RPMI7951 (cell line): ENCODE measurements at regions not wholly inside any gene's neighbourhood (a gene's known extent, or its start where the extent isn't known, plus 50 kb on each side); places are given as distances from the start of the nearest gene placed in this dataset.
A peak's percentile ranks its signal among the peaks of the same experiment; 100 is the strongest.

Experiments used
- DNase-seq: peaks from one replicate; pipeline ENCODE4 v3.0.0-alpha.2; 2012; ENCODE audit warnings: low read depth

DNA sequence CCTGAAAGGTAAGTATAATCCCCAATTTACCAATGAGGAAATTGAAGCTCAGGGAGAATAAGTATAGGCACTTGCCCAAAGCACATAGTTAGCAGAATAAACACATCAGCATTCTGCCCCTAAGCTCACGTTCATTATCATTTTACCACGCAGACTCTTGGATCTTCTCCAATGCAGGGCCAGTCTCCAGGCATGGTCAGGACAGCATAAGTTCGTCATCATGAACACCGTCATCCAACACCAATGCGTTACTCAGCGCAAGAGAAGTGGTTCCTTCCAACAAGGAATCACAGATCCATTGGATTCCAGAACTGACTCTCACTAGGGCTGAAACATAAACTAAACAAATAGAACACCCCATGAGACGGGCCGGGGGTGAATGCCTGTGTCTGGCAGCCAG is 86.5 kb upstream of the GPM6B start:
- DNase-seq: no peak

DNA sequence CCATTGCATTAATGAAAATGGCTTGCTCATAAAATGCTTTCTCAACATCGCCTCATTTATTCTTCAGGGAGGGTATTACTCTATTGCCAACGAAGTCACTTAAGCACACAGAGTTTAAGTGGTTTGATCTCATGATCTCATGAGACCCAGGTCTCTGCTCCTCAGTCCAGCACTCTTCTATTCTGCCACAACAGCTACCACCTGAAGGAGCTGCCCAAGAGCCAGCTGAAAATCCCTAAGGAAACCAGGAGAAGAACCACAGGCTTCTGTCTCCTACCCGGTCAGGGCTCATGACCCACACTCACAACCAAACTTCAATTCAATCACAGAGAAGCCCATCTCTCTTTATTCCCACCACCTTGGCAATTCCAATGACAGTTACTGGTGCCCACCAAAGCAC is 85.5 kb upstream of the GPM6B start:
- DNase-seq: no peak

DNA sequence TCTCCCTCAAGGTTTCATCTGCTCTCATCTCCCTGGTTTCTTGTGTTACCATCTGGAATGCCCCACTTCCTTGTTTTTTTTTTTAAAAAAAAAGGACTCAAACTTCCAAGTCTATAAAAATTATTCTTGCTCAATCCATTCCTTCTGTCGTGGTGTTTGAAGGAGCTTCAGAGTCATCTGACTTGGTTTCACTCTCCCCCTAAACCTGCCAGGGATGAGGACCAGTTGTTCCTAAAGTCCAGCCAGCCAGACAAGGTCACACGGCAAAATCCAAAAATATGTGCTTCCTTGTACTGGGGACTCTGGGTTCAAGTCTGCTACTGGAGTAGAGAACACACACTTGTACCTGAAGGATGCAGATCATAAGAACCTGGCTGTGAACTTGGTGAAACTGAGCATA is 84.5 kb upstream of the GPM6B start:
- DNase-seq: no peak

DNA sequence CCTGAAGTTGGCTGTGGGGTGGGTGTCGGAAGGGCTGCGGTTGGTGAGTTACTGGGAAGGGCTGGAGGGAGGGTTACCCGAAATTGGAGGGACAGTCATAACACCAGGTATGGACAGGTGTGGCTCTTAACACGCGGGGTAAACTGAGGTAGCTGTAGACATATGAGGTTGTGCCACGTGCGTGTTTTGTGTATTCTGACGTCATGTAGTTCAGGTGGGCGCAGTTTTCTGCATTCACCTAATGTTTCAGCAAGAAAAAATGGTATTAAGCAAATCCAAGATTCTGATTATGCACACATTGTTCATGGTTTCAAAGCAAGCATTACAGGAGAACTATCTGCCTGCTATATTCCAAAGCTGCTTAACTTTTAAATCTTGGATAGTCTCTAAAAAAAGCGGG is 83.5 kb upstream of the GPM6B start:
- DNase-seq: no peak

DNA sequence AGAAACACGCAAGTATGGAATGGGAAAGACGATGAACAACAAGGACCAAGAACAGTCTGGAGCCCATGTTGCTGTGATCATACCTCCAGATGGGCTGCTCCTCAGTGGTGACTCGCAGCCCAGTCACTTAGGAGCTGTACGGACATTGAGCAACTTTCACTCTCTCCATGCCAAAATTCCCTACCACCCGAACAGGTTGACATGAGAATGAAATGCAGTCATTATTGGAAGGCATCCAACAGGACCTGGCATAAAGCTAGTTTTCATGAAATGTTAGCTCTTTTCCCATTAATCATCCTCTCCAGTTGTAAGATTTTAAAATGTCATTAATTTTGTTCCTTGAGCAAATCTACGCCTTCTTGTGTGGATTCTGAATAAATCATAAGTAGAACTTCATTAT is 82.7 kb upstream of the GPM6B start:
- DNase-seq: peak; percentile 74

DNA sequence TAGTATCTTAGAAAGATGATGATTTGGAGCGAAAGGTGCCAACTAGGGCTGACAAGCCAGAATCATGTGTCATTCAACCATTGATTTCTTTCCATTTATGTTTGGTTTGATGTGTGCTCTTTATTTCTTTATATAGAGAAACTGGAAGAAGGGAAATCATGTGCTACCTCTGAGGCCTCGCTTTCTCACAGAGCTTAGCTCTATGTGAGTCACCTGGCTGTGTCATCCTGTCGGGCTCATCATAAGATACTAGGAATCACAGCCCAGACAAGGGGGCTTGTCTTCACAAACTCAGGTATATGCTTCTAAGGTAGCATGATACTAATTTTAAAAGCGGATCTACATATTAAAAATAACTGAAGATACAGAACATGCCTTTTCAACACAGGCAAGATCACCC is 81.7 kb upstream of the GPM6B start:
- peak; percentile 3 for DNase-seq

DNA sequence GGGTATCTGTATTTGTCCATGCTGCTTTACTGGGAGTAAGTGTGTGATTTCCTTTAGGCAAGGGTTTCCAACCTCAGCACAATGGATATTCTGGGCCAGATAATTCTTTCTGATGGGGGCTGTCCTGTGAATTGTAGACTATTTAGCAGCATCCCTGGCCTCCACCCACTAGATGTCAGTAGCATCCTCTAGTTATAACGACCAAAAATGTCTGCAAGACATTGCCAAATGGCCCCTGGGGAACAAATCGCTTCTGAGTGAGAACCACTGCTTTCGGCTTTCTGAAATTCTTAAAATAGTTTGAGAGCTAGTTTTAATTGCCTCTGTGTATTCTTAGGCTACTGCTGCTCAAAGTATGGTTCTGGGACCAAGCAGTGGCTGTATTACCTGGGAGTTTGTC is 81.2 kb upstream of the GPM6B start:
- peak; percentile 39 for DNase-seq

DNA sequence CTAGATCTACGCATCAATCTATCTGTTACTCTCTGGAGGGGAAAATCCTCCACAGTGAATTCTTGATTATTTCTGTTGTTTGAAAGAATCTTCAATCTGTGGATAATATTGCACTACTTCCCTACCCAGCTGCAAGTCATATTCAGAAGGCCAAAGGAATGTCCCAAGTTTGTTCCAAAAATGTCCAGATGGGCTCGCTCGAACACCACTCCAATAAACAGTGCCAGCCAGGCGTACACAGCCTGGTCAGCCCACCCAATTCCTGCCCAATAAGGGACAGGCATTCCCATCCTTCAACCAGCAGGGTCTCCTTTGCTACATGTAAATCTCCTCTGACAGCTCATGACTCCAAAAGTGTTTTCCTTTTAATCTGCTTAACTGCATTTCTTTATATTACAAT is 80.7 kb upstream of the GPM6B start:
- DNase-seq: no peak

DNA sequence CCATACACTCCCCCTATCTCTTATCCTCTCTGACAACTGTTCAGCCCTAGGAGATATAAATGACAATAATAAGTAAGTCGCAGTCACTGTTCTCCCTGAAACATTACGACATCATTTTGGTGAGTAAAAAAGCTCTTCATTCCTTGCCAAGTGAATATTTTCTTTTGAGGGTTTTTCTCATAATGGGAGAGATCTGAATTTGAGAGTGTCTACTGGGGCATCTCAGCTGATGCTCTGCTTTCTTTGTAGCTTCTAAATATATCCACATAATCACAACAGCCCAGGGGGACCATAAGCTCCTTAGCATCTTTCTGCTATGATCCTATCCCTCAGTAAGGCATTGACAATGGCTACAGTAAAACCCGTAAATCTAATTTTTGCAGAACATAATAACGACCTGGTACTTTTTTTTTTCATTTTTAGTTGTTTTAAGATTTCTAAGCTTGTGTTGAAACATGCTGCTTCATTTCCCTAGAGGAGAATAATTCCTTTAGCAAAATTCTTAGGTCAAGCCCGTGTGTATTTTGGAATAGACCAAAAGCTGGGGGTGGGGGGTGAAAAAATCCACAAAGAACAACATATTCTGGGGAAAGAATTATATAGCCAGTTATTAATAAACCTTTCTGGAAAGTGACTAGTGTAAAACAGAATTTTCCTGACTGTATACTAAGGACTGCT is 78.1 kb upstream of the GPM6B start:
- DNase-seq: no peak

DNA sequence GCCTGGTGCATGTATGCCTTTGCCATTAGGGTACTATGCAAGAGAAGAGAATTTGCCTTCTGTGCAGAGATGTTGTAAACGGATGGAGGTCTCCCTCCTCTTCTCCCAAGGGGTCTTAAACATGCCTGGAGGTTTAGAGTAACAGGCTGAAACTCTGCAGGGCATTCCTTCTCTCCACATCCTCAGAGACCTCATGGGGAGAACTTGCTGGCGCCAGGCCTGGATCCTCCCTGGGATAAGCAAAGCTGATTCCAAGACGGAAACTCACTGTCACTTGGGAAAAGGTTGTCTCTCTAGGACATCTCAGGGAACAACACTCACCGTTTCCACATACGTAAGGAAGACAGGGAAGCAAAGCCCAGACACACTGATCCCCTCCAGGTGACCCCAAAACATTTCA is 76.9 kb upstream of the GPM6B start:
- no peak for DNase-seq

DNA sequence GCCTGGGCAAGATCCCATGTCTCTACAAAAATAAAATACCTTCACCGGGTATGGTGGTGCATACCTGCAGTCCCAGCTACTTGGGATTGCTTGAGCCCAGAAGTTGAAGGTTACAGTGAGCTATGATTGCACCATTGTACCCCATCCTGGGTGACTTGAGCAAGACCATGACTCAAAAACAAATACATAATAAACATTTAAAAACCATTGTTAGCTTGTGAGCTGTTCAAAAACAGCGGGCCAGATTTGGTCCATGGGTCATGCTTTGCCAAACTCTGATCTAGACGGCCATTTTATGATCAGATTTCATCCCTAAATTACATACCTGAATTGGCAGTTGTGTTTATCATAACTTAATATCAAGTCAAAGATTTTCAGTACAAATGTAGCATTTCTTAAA is 76.0 kb upstream of the GPM6B start:
- no peak for DNase-seq

DNA sequence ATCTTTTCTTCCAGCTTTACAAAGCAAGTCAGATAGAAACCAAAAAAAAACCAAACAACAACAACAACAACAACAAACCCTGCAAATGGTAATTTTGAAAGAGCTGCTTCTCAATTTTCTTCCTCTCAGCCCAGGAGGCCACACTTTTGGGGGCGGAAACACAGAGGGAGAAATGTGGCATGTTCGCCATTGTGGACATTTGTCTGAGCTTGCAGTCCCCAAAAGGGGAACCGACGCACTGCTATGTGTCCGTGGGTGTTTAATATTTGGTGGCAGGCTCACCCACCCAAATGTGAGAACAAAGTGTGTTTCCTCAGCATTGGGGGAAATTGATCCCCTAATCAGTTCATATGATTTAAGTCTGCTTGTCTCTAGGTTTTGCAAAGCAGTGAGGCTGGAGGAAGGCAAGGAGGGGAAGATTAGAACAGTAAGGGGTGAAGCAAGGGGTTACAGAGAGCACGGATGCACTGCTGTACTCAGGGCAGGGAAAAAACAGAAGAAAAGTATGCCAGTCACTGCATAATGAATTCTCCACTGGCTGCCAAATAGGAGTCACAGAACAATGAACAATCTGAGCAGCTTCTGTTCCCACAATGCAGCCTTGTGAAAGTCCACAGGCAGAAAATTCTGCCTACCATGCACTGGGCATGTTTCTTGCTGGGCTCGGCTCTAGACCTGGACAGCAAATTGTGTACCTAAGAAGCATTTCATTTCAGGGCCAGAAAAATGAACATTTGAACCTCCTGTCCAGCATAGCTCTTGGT is 74.7 kb upstream of the GPM6B start:
- DNase-seq: no peak

DNA sequence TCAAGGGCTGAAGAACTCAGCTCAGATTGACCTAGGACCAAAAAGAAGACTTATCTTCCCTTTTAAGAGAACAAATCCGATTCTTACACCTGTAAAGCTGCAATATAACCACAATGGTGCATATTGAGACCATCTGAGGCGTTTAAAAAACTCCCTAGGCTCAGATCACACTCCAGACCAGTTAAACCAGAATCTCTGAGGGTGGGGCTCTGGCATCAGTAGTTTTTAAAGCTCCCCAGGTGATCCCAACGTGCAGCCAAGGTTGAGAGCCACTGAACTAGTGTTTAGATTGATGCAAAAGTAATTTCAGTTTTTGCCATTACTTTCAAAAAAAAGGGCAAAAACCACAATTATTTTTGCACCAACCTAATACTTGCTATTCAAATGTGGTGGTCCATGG is 73.9 kb upstream of the GPM6B start:
- no peak for DNase-seq

DNA sequence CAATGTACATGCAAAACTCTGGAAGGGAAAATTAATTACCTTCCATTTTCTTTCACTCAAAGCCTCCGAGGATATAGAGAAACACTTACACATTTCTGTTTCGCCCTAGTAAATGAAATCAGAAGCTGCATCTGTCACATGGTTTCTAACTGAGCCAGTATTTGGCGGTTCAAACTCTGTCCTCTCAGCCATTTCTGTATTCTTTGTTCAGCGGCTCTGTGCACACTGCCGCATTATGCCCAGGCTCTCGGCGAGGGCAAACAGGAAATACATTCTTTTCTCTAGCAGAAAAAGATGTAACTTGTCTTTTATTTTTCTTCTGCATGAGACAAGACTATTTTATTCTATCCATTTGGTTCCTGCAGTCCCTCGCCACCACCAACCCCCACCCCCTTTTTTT is 71.4 kb upstream of the GPM6B start:
- peak; percentile 19 for DNase-seq

DNA sequence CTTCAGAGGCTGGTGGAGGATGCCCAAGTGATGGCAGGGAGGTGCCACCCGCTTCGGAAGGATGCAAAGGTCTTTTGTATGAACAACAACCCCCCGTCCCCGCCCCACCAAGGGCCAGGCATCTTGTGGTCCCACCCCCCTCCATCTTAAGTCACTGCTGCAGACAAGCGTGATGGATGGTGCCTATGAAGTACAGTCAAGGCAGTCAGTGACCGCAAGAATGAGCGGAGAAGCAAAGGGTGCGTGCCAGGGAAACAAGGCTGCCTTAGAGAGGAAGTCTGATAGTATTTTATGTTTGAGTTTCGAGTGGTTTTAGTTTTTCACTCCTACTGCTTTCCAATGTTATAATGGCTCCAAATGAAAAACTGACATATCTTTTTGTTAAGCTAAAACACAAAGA is 68.7 kb upstream of the GPM6B start:
- no peak for DNase-seq

DNA sequence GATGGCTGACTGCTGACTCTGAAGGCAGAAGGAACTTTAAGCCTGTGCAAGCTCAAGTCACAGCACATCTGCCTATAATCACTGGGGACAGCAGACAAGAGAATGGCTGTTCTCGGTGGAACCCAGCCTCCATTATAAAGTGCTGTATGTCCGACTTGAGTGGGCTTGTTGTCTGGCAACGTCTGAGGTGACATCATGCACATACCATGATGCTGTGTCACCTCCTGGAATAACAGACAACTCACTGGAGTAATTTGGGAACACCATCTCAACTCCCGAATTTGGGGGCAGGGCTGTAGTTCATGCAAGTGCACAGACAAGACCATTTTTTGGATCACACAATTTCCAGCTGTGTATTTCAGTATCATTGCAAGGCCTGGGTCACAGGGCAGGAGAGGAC is 59.8 kb upstream of the GPM6B start:
- peak; percentile 67 for DNase-seq

DNA sequence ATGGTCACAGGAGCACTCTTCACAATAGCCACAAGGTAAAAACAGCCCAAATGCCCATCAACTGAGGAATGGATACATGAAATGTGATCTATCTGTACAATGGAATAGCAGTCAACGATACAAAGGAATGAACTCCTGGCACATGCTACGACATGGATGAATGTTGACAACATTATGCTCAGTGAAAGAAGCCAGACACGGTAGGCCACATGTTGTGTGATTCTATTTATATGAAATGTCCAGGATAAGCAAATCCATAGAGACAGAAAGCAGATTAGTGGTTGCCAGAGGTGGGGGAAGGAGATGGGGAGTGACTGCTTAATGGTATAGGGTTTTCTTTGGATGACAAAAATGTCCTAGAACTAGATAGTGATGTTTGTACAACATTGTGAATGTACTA is 58.7 kb upstream of the GPM6B start:
- no peak for DNase-seq

DNA sequence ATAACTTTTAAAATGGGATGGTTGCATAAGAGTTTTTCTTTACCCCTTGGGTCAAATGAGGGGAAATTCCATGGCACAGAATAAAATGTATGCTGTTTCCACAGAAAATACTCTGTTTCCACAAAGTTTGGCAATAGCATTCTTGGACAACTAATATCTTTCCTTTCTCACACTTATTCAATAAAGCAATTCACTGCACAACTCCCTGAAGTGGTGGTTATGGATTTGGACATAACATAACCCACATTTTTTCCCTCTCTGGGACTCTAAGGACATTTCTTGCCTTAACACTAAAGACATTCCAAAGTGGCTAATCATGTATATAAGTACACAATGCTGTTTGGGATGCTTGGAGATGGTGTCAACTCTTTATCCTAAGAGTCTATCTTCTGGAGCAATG is 51.7 kb upstream of the GPM6B start:
- no peak for DNase-seq
